ENCODE measurements at regions not wholly inside any gene's neighbourhood (a gene's known extent, or its start where the extent isn't known, plus 50 kb on each side); places are given as distances from the start of the nearest gene placed in this dataset.

- DNase-seq = peak; percentile 33
Observed at GRCh38 chr11:114880442-114880841, 202.1 kb downstream of the NXPE2 start.

GRCh38 chr11:114883472-114883871 lies 205.1 kb downstream of the NXPE2 start:
- DNase-seq = no peak

DNA sequence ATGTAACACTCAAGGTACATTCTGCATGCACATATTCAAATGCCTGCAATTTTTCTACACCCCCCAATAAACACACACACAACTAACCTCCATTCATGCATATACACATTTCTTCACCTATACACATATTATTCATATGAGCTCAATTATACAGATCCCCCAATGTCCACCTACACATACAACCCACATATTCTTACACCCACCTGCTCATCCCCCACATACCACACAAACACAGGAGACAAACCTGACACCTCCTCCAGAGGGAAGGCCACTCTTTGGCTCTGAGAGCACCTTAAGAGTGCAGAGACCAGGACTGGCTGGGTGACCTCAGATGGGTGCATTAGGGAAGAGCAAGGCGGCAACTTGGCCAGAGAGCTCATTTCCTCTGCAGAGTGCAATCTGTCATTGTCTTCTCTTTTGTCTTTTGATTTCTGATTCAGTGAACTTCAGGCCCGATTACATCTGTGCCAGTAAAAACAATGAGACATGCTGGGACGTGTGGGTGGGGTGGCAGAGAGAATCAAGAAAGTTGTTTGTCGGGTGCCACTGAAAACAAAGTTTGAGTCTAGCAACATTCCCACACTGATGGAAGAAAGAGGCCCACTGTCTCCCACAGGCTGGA lies 208.4 kb downstream of the NXPE2 start:
- DNase-seq = peak; percentile 10

DNA sequence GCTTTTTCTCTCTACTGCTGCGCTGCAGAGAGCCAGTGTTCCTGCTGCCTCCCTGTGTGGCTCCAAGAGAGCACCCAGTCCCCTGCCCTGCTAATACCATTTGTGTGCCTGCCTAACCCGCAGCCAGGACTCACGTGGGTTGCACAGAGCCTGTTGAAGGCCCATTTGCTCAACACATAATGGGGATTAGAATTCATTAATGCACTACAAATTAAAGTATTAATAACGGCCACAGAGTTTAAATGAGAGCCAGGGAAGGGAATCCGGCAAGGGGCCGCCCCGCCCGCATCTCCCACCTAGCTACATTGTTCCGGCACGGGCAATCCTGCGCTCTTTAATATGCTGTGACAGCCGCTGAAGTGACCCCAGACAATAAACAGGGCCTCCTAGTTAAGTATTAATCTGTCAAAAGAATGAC lies 211.3 kb downstream of the NXPE2 start:
- DNase-seq = no peak

DNA sequence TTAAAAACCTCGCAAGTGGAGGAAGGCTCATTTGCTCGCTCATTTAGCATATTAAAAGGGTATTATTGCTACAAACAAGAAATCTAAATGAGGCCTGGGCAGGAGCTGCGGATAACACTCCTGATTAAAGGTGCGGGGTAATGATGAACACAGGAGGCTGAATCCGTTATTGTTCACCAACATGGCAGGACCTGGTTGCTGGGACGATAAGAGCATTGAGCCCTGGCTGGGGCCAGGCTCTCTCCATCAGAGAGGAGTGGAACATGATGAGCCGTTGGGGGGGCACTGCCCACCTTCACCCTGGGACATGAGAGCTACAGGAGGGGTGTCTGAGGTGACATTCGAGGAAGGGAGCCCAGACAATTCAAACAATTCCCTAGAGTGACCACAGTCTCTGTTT lies 211.7 kb downstream of the NXPE2 start:
- DNase-seq = no peak

GRCh38 chr11:114891911-114892310 lies 213.6 kb downstream of the NXPE2 start:
- DNase-seq = no peak

DNA sequence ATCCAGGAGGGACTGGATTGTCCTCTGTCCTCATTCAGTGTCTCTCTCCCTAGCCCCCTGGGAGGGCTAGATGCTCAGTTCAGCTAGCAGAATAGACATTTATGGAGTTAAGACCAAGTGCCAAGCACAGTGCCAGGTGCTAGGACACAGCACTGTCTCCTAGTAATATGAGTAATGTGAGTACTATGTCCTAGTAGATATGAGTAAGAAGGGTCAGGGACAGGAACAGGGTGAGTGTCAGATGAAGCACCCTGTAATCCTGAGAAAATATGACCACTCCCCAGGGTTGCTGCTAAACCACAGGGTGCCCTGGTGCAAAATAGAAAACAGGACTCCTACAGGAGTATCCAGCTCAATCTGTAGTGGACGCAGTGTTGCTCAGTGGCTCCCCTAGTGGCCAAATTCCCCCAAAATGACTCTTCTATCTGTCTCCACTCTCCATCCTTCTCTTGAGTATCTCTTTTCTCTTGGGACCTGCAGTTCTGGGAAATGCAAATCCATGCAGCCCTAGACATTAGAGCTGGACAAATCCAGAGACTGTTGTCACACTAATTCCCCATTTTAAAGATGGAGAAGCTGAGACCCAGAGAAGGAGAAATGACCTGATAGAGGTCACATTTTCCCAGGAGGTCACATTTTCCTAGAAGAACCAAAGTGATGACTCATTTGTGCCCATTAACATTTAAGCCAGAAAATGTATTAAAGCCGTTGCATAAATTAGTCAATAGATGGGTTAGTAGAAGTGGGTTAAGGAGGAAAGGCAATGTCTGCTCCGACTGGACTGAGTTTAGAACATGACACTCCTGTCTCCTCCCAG lies 214.3 kb downstream of the NXPE2 start:
- DNase-seq = no peak

GRCh38 chr11:114893329-114893728 lies 215.0 kb downstream of the NXPE2 start:
- DNase-seq = no peak

GRCh38 chr11:114896594-114896993 lies 218.3 kb downstream of the NXPE2 start:
- DNase-seq = no peak

DNA sequence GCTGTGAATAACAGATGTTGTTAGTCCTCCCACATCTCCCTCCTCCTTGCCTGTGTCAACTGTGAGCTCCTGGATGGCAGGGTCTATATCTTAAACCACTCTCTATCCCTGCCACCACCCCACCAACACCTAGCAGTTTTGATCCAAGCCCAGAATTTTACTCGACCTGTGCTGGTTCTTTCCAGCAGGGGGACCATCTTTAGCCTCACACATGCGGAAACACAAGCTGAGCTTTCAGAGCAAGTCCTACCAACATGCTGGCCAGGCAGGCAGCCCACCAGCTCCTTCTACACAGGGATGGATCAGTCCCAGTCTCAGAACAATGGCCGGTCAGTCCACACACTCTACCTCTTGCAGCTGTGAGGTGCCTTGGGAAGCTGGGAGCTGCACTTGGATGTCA lies 231.5 kb downstream of the NXPE2 start:
- DNase-seq = no peak

DNA sequence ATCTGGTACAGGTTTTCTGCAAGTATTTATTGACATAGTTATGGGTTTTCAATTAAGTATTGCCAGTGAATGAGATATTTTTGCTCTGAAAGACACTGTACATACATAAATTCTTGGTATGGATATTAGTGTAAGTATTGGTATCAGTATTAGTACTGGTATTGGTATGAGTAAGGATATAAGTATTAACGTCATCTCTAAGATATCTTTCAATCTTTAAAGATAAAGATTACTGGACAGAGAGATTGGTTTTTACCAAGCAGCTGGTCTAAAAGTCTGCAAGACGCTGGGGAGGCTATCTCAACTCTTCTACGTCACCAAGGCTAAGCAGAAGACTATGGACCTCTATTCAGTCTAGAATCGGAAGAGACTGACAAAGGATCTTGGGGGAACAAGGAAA lies 234.5 kb downstream of the NXPE2 start:
- no peak for DNase-seq

DNA sequence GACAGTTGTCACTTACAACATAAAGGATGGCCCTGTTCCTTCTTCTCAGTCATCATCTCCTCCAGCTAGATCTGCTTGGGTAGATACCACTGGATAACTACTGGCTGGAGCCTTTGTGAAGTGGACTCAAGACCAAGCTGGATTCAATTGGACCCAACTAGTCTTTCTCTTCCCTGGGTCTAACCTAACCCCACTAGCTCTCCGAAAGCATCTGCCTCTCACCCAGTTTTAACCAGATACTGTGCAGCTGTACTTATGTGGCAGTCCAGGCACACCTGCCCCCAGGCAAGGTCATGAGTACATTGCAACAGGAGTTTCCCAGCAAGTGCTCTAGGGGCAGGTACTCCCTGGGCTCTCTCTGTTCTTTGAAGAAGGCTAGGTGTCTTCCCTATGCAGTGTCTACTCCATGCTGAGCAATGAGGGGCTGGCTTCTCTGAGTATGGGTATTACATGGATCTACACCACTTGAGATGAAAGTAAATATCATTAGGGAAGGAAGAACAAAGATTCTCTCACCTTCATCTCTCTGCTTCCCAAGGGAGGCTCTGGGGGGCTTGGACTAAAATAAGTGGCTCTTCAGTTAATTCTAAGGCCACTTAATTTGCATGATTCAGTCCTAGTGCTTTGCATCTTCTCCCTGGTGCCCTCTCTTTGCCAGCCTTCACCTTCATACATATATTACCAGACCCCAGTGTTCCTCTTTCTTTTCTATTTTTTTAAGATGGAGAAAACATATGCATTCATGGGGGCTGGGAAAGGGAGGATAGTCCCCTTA lies 236.1 kb downstream of the NXPE2 start:
- DNase-seq = no peak

- no peak for DNase-seq
Observed at GRCh38 chr11:114915871-114916805, 237.8 kb downstream of the NXPE2 start.

DNA sequence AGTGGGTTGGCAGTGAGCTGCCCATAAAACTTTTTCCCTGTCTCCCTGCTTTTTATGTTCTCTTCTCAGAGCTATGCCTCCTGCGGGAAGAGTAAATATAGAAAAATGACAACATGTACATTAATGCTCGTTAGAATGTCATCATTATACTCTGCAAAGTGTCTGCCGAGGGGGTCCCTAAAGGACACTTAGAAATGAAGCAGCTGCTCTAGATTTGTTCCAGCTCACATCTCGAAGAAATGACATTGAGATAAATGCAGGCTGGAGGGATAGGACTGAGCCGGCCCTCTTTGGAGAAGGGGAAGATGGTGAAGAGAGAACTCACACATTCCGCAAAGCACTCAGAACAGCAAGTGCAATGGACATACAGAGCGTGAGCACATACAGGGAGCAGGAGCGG lies 240.0 kb downstream of the NXPE2 start:
- DNase-seq = no peak

- no peak for DNase-seq
Observed at GRCh38 chr11:114921697-114922096, 243.4 kb downstream of the NXPE2 start.

DNA sequence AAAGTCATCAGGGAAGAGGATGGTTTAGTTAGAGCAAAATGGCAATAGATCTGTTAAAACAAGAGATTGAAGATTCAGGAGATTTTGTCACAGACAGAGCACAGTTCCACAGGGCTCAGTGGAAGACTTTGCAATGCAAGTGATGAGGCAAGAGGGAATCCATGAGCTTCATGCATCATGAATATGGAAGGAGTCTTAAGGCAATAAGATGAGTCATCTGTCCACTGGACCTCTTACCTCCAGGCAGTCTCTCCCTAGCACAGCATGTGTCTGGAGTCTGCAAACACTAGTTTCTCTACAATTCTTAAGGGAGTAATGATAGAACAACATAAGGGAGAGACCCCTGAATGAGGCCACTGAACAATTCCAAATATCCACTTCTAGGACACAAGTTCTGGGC lies 245.7 kb downstream of the NXPE2 start:
- DNase-seq = no peak

DNA sequence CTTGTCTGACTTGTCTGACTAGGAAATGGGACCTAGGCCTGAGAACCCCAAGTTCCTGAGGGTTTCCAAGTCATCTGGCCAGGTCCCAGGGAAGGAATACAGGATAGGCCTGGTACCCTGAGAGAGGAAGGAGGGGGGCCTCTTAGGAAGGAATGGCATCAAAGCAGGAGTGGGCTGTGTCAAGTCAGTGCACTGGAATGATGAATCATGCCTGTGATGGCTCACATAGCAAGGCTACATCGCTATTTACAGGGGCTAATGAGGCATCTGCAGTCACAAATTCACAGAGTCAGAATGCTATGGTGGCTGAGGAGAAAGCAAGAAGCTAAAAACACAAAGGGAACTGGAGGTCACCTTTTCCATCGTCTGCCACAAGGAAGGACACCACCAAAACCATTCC lies 247.3 kb downstream of the NXPE2 start:
- DNase-seq = no peak

DNA sequence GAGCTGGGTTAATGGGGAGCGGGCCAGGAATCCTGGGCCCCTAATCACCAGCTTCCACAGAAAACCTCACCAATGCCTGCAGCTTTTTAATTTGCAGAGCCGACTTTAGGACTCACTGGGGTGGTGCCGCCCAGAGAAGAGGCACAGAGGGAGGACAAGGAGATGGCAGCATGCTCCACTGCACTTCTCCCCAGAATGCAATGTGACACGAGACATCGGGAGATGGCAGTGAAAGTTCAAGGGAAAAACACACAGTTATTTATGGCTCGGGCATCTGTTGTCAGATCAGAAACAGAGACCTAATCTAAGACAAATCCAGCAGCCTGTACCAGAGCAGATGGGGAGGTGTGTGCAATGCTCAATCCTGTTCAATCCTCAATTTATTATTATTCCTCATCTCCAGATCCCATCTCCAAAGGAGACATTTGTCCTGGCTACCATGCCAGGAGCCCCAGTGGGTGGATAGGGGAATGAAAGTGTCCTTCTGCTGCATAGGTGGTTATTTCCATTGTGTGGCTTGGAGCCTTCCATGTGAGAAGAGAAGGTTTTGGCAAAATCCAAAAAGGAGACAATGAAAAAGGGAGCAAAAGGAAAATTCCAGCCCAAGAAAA lies 250.0 kb downstream of the NXPE2 start:
- DNase-seq = no peak

DNA sequence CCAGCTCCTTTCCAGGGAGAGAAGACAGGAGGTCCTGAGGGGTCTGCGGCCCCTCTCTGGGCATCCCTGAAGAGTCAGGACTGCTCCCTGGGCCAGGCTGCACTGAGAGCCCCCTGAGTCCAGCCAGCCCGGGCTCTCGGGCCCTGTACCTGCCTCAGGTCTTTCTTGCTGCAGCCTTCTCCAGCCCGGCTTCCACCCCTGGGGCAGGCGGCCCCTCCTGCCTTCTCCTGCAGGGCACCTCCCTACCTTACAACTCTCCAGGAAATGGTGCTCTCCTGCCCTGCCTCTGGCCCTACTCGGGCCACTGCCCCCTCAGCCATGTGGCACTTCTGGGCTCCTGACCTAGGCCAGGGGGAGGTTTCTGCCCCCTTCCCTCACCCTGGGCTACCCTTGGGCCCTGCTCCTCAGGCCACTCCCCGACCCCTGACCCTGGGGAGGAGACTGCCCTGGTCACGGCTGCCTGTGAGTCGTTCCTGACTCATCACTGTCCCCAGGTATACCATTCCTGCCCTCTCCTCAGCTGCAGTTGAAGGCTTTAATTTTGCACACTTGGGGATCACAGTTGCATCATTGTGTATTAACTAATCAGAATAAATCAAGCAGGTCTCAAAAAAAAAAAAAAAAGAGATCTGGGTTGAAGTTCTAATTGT lies 251.1 kb downstream of the NXPE2 start:
- DNase-seq = no peak

- no peak for DNase-seq
Observed at GRCh38 chr11:114938799-114939198, 260.5 kb downstream of the NXPE2 start.

DNA sequence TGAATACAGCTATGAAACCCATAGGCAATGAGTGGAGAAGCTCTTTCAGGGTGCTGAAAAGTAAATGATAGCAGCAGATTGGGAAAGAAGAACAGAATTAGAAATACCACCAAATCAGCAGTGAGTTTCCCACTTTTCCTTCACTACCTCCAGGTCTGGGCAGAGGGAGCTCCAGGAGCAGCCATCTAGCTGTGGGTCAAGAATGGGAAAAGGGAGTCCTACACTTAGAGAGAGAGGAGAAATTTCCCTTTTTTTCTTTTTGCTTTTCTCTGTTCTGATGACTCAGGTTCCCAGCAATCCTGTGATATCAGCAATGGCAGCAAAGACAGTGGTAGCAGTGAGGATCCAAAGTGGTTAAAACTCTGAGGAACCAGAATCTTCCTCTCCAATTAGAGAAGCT lies 263.9 kb downstream of the NXPE2 start:
- DNase-seq = no peak
